Fibroblast of villous mesenchyme (primary cell): ENCODE measurements at regions not wholly inside any gene's neighbourhood (a gene's known extent, or its start where the extent isn't known, plus 50 kb on each side); places are given as distances from the start of the nearest gene placed in this dataset.
A peak's percentile ranks its signal among the peaks of the same experiment; 100 is the strongest.

ENCODE experiments used
- DNase-seq: peaks from one replicate; pipeline ENCODE4 v3.0.0-alpha.2; 2010; ENCODE audit warnings: low read depth
- H3K4me3 ChIP-seq: 2 replicates; pipeline ENCODE4 v1.5.1; 2011; ENCODE audit warnings: low read depth, mild to moderate bottlenecking, low read length
- TF ChIP-seq, protein P1 (sequence below): IDR thresholded peaks from 2 replicates; pipeline ENCODE4 v1.5.1; 2012; ENCODE audit warnings: low read depth, mild to moderate bottlenecking, low read length; ENCODE audit not compliant: insufficient read depth

DNA sequence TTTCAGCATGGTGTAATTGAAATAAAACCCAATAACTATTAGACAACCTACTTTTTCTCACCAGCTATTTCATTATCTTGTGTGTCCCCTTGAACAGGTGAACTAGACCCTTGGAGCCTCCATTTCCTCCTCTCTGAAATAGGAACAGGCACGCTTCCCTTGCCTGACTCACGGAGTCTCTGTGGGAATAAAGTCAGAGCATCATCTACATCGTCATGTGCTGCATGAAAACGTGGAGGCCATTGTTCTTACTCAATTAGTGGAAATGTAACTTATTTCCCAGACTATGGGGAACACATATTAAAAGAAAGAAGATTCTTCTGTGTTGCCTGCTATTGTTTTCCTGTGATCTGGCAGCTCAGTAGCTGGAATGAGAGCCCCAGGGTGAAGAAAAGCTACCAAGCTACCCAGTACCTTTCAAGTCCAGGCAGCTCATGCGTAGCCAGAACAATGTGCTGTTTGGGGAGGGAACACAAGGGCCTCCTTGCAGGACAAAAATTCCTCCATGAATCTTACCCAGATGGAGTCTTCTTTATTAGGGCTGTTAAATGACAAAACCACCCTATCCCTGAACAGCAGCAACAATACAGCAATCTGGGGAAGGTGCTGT is 59.8 kb downstream of the SOX11 start:
- TF ChIP-seq, protein P1, sequence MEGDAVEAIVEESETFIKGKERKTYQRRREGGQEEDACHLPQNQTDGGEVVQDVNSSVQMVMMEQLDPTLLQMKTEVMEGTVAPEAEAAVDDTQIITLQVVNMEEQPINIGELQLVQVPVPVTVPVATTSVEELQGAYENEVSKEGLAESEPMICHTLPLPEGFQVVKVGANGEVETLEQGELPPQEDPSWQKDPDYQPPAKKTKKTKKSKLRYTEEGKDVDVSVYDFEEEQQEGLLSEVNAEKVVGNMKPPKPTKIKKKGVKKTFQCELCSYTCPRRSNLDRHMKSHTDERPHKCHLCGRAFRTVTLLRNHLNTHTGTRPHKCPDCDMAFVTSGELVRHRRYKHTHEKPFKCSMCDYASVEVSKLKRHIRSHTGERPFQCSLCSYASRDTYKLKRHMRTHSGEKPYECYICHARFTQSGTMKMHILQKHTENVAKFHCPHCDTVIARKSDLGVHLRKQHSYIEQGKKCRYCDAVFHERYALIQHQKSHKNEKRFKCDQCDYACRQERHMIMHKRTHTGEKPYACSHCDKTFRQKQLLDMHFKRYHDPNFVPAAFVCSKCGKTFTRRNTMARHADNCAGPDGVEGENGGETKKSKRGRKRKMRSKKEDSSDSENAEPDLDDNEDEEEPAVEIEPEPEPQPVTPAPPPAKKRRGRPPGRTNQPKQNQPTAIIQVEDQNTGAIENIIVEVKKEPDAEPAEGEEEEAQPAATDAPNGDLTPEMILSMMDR = no peak
- DNase-seq = no peak
- H3K4me3 ChIP-seq = no peak overlapping the region

DNA sequence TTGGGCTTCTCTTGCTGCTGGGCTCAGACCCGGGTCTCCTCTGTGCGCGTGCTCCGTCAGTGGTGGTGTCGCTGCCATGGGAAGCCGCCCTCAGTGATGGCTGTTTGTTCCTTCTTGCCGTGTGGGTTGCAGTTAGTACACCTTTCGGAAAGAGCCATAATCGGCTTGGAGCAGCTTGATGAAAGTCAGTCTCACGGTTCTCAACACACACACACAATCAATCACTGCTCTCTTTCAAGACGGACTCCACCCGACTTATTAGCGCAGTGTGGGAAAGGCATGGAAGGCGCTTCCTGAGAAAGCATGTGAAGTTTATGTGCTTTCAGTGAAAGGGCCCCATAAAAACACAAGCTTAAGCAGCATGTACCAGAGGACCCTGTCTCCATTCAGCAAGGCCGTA is 64.1 kb downstream of the SOX11 start:
- no peak overlapping the region for H3K4me3 ChIP-seq
- TF ChIP-seq, protein P1 = no peak
- no peak for DNase-seq

DNA sequence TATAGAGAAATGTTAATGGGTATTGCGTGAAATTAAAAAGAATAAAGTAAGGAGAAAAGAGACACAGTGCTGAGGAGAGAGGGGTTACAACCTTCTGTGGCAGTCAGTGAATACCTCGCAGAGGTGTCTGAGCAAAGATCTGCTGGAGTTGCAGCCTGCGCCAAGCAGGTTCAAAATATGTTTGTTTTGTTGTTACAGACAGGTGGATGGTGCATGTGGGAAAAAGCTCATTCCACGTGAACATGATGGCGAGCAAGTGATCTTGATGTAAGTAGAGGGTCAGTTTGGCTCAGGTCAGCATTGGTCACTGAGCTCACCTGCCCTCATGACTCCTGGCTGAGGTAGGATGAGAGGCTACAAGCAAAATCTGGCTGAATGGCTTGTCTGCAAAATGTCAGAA is 66.2 kb downstream of the SOX11 start:
- TF ChIP-seq, protein P1 = no peak
- no peak for DNase-seq
- H3K4me3 ChIP-seq = no peak overlapping the region

DNA sequence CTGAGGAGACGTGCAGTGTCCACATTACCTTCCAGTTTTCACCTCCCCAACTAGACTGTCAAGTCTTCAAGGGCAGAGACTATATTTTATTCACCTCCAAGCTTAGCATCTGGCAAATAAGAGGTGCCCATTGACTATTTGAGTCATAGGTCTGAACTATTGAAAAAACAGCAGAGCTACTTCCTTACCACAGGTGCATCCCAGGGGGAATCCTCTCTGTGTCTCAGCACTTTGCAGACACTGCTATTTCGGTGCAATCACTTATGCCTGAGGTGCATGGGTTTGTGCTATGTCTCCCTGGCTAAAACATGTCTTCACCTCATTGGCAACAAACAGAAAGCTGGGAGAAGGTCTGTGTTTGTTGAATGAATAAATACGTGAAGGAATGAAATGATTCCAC is 67.8 kb downstream of the SOX11 start:
- no peak overlapping the region for H3K4me3 ChIP-seq
- TF ChIP-seq, protein P1 = no peak
- DNase-seq = no peak

DNA sequence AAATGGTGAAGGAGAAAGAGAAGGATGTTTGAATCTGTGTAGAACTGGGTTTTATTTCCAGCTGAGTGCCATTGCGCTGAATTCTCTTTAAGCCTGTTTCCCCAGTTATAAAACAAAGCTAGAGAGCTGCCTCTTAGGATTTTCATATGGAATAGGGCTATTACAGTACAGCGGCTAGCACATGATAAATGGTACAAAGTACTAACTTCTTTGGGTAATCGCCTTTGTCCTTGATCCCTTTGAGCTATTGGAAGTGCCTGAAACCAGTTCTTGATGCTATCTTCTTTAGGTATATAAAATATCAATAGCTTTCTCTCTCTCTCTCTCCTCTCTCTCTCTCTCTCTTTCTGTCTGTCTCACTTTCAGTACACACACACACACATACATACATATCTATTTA is 71.3 kb downstream of the SOX11 start:
- TF ChIP-seq, protein P1 = no peak
- H3K4me3 ChIP-seq = no peak overlapping the region
- no peak for DNase-seq

DNA sequence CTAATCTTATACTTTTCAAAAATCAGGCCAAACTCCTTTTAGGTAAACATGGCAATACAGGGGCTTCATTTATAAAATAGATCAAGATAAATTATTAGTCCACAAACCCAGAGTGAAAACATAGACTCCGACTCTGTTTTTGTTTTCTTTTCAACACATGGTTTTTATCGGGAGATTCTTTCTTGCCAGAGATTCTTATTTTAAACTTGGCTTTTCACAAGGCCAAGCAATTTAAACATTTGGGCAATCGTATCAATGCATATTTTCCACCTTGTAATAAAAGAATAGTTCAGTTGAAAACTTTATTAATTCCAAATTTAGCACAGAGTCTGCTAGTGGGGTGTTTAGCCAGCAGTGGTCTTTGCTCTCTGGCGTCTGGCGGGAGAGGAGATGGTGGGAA is 71.9 kb downstream of the SOX11 start:
- DNase-seq = no peak
- TF ChIP-seq, protein P1 = no peak
- H3K4me3 ChIP-seq = no peak overlapping the region

DNA sequence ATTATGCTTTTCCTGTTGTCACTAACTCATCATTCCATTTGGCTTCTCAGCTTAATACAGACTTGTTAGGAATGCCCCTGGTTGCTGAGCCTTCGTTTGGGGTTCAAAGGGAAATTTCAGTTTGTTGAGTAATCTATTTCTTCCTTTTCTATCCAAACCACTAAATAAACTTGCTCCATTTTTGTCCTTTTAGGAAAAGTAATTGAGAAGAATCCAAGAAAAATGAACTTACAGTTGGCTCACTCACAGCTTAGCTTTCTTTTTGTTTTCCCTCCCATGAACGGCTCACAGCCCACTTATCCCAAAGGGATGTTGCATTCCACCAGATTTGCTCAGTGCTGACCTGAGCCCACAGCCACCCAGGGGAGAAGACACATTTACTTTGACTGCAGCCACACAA is 73.9 kb downstream of the SOX11 start:
- DNase-seq = peak; percentile 0
- TF ChIP-seq, protein P1 = no peak
- no peak overlapping the region for H3K4me3 ChIP-seq
